SH-SY5Y (cell line): ENCODE measurements at regions not wholly inside any gene's neighbourhood (a gene's known extent, or its start where the extent isn't known, plus 50 kb on each side); places are given as distances from the start of the nearest gene placed in this dataset.

Experiments used
- GATA2 ChIP-seq: IDR thresholded peaks from 2 replicates; pipeline ENCODE4 v1.6.1; 2011; ENCODE audit warnings: mild to moderate bottlenecking, low read depth, low read length
- GATA3 ChIP-seq: IDR thresholded peaks from 2 replicates; pipeline ENCODE4 v1.6.1; 2011; ENCODE audit warnings: low read depth, mild to moderate bottlenecking, low read length, moderate library complexity

DNA sequence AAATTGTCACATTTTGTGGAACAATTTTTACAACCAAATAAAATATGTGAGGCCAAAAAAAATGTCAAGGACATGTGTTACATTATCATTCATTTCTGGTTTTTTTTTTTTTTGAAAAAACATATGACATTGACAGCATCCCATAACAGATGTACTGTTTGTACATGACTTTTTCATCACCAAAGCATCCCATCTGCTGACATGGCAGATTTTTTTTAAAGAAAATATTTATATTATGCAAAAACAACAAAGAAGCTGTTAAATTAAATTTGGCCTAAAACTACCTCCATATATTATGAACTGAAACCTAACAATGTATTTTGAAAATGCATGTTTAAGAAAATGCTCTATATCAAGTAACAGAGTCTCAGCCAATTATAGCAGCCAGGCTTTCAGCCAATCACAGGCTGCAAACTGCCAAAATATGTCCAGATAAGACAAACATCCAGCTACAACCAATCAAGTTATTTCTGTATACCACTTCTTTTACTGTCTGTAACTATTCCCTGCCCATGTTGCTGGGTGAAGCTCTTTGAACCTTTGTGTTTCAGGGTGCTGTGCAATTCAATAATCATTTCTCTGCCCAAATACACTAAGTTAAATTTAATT, 1111.8 kb downstream of the GRM8 start:
- no peak for TF ChIP-seq GATA2
- no peak for TF ChIP-seq GATA3
